GM12873 (cell line): ENCODE measurements at regions not wholly inside any gene's neighbourhood (a gene's known extent, or its start where the extent isn't known, plus 50 kb on each side); places are given as distances from the start of the nearest gene placed in this dataset.

ENCODE experiments used
- CTCF ChIP-seq: IDR thresholded peaks from 2 replicates; pipeline ENCODE4 v1.5.1; 2012; ENCODE audit warnings: low read depth, mild to moderate bottlenecking, moderate library complexity, low read length, control low read depth; ENCODE audit not compliant: insufficient read depth; ENCODE audit errors: missing control alignments

GRCh38 chr4:19983072-19983471 is 268.6 kb upstream of the SLIT2 start:
- TF ChIP-seq CTCF = no peak

DNA sequence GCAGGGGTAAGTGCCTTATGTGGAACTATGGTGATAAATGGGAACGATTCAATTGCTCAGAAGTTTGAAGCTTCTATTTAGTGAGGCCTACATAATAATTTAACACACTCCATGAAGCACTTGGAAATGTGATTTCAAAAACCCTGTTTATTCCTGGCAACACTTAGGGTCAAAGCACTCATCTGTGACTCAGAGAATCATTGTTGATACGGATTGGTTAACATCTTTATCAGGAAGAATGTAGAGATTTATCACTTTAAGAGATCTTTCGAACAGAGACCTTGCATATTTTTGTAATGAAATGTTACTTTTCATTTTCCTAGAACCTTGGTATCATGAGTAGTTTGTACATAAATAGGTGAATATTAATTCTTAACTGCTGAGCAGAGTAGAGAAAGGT is 269.1 kb upstream of the SLIT2 start:
- TF ChIP-seq CTCF = no peak

- TF ChIP-seq CTCF = no peak
These were observed 279.9 kb upstream of the SLIT2 start for GRCh38 chr4:19971829-19972228.

- TF ChIP-seq CTCF = no peak
These were observed 282.2 kb upstream of the SLIT2 start for GRCh38 chr4:19969492-19969891.

DNA sequence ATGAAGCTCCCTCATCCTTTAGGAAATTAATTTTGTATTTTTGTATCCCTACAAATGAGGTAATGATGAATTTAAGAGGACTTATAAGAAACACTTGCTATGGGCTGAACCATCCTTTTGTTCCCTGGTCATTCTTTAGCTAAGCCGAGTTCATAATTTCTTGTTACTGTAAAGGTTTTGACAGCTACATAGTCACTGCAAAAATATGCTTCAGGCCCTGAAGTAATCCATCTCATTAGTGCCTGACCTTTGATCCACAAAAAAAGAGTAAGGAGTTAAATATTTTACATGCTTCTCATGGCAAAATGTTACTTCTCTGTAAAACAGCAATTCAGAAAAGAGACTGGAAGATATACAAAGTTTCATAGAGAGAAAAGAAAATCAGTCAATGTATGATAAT is 290.6 kb upstream of the SLIT2 start:
- no peak for TF ChIP-seq CTCF

DNA sequence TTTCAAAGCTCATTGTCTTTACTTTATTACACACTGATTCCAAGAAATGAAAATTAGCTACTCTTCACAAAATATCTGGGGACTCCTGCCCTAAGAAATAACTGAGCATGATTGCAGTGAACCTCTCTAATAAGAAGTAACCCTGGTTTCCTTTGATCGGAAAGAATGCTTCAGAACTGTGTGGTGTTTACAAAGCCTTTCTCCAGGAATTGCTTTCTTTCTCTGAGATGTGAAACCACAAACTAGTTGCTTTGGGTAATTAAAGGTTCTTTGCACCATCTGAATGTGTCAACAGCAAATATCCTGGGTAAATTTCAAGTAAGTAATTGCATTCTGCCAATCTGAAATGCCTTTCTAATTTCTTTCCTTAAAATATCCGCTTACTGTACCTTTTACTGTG is 292.9 kb upstream of the SLIT2 start:
- TF ChIP-seq CTCF = no peak

GRCh38 chr4:19947349-19947748 is 304.4 kb upstream of the SLIT2 start:
- TF ChIP-seq CTCF = no peak

DNA sequence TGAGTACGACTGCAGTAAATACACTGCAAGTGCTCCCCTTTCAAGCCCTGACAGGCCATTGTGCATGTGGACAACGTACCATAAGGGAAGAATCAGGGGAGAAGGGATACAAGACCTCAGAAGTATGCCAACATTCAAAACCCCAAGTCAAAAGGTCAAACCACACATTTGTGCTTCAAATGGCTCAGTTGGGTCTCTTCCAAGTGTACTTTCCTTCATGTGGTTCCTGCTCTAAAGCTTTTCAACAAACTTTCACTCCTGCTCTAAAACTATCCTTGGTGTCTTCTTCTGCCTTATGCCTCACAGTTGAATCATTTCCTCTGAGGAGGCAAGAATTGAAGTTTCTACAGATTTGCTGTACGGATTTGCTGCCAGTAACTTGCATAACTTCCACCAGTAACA is 305.7 kb upstream of the SLIT2 start:
- TF ChIP-seq CTCF = no peak
